IMR-90 (cell line): ENCODE measurements at regions not wholly inside any gene's neighbourhood (a gene's known extent, or its start where the extent isn't known, plus 50 kb on each side); places are given as distances from the start of the nearest gene placed in this dataset.

Source experiments
- ATAC-seq: fragments of 200-7000 bp; cut with Tn5 transposase; 2 replicates; pipeline ENCODE4 v1.9.1; 2020; ENCODE audit warnings: low read depth, mild to moderate bottlenecking, moderate library complexity
- BruUV-seq: library from RNA; stranded (reverse); fragments of 400-500 nt; replicated peaks from 2 replicates; lab custom pipeline; 2021; lab: Mats Ljungman, UMichigan
- CTCF ChIA-PET: fragments of 300-600 bp; formaldehyde crosslinking; extraction: SDS; loops from one replicate; lab custom pipeline; 2021; ENCODE audit warnings: antibody characterized with exemption; lab: Yijun Ruan, JAX
- POLR2A ChIA-PET: fragments of 300-600 bp; sonication (Branson Sonifier 250); formaldehyde crosslinking; loops from one replicate; lab custom pipeline; 2022; ENCODE audit warnings: antibody characterized with exemption; ENCODE audit not compliant: unreplicated experiment; lab: Charles Lee
- DNase-seq: peaks from one replicate; pipeline ENCODE4 v3.0.0; 2013
- H2AFZ ChIP-seq: replicated peaks from 2 replicates; pipeline ENCODE3; 2013; ENCODE audit warnings: low read length, mild to moderate bottlenecking; ENCODE audit not compliant: poor library complexity
- H2AK5ac ChIP-seq: 2 replicates; pipeline ENCODE4 v1.6.1; 2013; ENCODE audit warnings: low read depth, low read length, inconsistent platforms
- H2AK9ac ChIP-seq: replicated peaks from 2 replicates; pipeline ENCODE3; 2013; ENCODE audit warnings: mild to moderate bottlenecking, low read depth, low read length, moderate library complexity; ENCODE audit not compliant: poor library complexity
- H2BK120ac ChIP-seq: 2 replicates; pipeline ENCODE4 v1.6.1; 2013; ENCODE audit warnings: low read depth, low read length, inconsistent platforms
- H2BK15ac ChIP-seq: 3 replicates; pipeline ENCODE4 v1.6.1; 2013; ENCODE audit warnings: low read depth, low read length, inconsistent platforms
- H2BK20ac ChIP-seq: 2 replicates; pipeline ENCODE4 v1.6.1; 2013; ENCODE audit warnings: low read depth, mild to moderate bottlenecking, inconsistent platforms, low read length, moderate library complexity
- H2BK5ac ChIP-seq: 2 replicates; pipeline ENCODE4 v1.6.1; 2013; ENCODE audit warnings: mild to moderate bottlenecking, low read depth, low read length, inconsistent platforms; ENCODE audit not compliant: poor library complexity, severe bottlenecking
- H3K14ac ChIP-seq: replicated peaks from 2 replicates; pipeline ENCODE4 v1.6.1; 2013; ENCODE audit warnings: low read depth, low read length, inconsistent platforms
- H3K18ac ChIP-seq: 2 replicates; pipeline ENCODE4 v1.6.1; 2013; ENCODE audit warnings: low read depth, low read length, control low read depth
- H3K23ac ChIP-seq: 2 replicates; pipeline ENCODE4 v1.6.1; 2013; ENCODE audit warnings: low read depth, low read length, inconsistent platforms
- H3K27ac ChIP-seq: 2 replicates; pipeline ENCODE4 v1.5.1; 2013; ENCODE audit warnings: mild to moderate bottlenecking, control low read depth, low read length; ENCODE audit not compliant: insufficient read depth
- H3K27me3 ChIP-seq: 2 replicates; pipeline ENCODE4 v1.6.1; 2013; ENCODE audit warnings: low read length; ENCODE audit not compliant: control insufficient read depth, insufficient read depth
- H3K36me3 ChIP-seq: 2 replicates; pipeline ENCODE4 v1.6.1; 2013; ENCODE audit warnings: low read length, mixed read lengths; ENCODE audit not compliant: control insufficient read depth, insufficient read depth
- H3K4ac ChIP-seq: 2 replicates; pipeline ENCODE4 v1.6.1; 2013; ENCODE audit warnings: low read depth, low read length, inconsistent platforms
- H3K4me1 ChIP-seq: 2 replicates; pipeline ENCODE4 v1.6.1; 2013; ENCODE audit warnings: low read length, mixed read lengths; ENCODE audit not compliant: control insufficient read depth, insufficient read depth
- H3K4me2 ChIP-seq: 2 replicates; pipeline ENCODE4 v1.6.1; 2013; ENCODE audit warnings: low read depth, mild to moderate bottlenecking, control low read depth, low read length, moderate library complexity
- H3K4me3 ChIP-seq: 2 replicates; pipeline ENCODE4 v1.5.1; 2013; ENCODE audit warnings: low read depth, mild to moderate bottlenecking, control low read depth, low read length, moderate library complexity; ENCODE audit not compliant: insufficient read depth
- H3K56ac ChIP-seq: 2 replicates; pipeline ENCODE4 v1.6.1; 2013; ENCODE audit warnings: low read length, inconsistent platforms; ENCODE audit not compliant: insufficient read depth; ENCODE audit errors: extremely low read depth
- H3K79me1 ChIP-seq, 2 experiments: 2 replicates each; pipeline ENCODE4 v1.6.1; 2013; ENCODE audit warnings: low read length in 2 of 2, inconsistent platforms in 1 of 2, low read depth in 1 of 2
- H3K9ac ChIP-seq: 2 replicates; pipeline ENCODE4 v1.6.1; 2013; ENCODE audit warnings: low read depth, low read length, control low read depth
- H3K9me1 ChIP-seq: 2 replicates; pipeline ENCODE4 v1.6.1; 2013; ENCODE audit warnings: low read length, inconsistent platforms; ENCODE audit not compliant: insufficient read depth
- H3K9me3 ChIP-seq: 2 replicates; pipeline ENCODE4 v1.6.1; 2013; ENCODE audit warnings: low read length; ENCODE audit not compliant: control insufficient read depth, insufficient read depth
- H4K20me1 ChIP-seq: 2 replicates; pipeline ENCODE4 v1.6.1; 2013; ENCODE audit warnings: low read length, inconsistent platforms; ENCODE audit not compliant: insufficient read depth
- H4K5ac ChIP-seq: 2 replicates; pipeline ENCODE4 v1.6.1; 2013; ENCODE audit warnings: mild to moderate bottlenecking, low read depth, low read length, control low read depth
- H4K8ac ChIP-seq, 2 experiments: 2 replicates each; pipeline ENCODE4 v1.6.1; 2013; ENCODE audit warnings: low read depth in 2 of 2, low read length in 2 of 2, control low read depth in 1 of 2, inconsistent platforms in 1 of 2
- H4K91ac ChIP-seq: 2 replicates; pipeline ENCODE4 v1.6.1; 2013; ENCODE audit warnings: low read depth, low read length, inconsistent platforms; ENCODE audit not compliant: insufficient read depth
- MAFK ChIP-seq: IDR thresholded peaks from 2 replicates; pipeline ENCODE4 v1.6.1; 2012; ENCODE audit warnings: low read depth, low read length, improper control_type of control experiment
- WGBS, 2 experiments: methylation state at CpG; one replicate each; pipeline versions ENCODE4 v1.1.5 to v1.1.7; 2013; ENCODE audit warnings: missing lambda C conversion rate in 2 of 2; ENCODE audit not compliant: insufficient read length in 1 of 2; ENCODE audit errors: extremely low coverage in 2 of 2; 5-methylcytosine and 5-hydroxymethylcytosine counted together
- dilution Hi-C: fragments of 300-500 bp; cut with HindIII; formaldehyde crosslinking; loops from one replicate; pipeline ENCODE4 v1.14.3; 2018; ENCODE audit warnings: low sequenced_read_pairs; ENCODE audit not compliant: unreplicated experiment
- in situ Hi-C: fragments of 300-500 bp; cut with MboI; formaldehyde crosslinking; loops from 3 replicates; pipeline ENCODE4 v1.14.3; 2019; ENCODE audit warnings: low sequenced_read_pairs, inconsistent platforms, mixed read lengths
- intact Hi-C: fragments of 100-400 bp; cut with micrococcal nuclease; formaldehyde crosslinking; loops from 2 replicates; pipeline ENCODE4 v1.10.0; 2022
- TF ChIP-seq, protein P1 (sequence below): fragments of 150-350 bp; IDR thresholded peaks from 2 replicates; pipeline ENCODE4 v1.6.1; 2017; ENCODE audit warnings: mild to moderate bottlenecking, antibody characterized with exemption, low read length, low read depth
- TF ChIP-seq, protein P2 (sequence below): fragments of 150-350 bp; IDR thresholded peaks from 2 replicates; pipeline ENCODE4 v1.6.1; 2016; ENCODE audit warnings: low read depth, mild to moderate bottlenecking, low read length, moderate library complexity, borderline replicate concordance

DNA sequence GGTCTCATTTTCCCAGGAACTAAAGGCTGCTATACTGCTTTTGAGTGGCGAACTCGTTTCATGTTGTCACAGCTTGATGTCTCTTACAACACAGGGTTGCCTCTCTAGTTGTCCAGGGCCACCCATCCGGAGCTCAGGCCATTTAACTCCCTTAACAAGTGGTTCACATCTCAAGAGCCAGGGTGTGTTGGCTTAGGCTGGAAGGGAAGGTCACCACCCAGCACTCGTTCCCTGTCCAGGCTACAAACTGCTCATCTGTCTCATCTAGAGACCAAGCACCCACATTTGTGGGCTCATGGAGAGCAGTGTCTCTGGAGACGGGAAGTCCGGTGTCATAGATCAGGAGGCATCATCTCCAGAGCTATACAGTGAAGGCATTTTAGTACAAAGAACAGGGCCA, 106.8 kb upstream of the EXOC2 start:
- no peak overlapping the region for H3K9ac ChIP-seq
- no peak overlapping the region for H3K4ac ChIP-seq
- no peak overlapping the region for H2AK9ac ChIP-seq
- no peak overlapping the region for H3K18ac ChIP-seq
- no peak overlapping the region for H3K27ac ChIP-seq
- in situ Hi-C loops: loop anchor here (5.0 to 10.0 kb wide), 2 partner anchors 205 to 583 kb away; no protein-coding TSS in a partner anchor
- TF ChIP-seq, protein P1, sequence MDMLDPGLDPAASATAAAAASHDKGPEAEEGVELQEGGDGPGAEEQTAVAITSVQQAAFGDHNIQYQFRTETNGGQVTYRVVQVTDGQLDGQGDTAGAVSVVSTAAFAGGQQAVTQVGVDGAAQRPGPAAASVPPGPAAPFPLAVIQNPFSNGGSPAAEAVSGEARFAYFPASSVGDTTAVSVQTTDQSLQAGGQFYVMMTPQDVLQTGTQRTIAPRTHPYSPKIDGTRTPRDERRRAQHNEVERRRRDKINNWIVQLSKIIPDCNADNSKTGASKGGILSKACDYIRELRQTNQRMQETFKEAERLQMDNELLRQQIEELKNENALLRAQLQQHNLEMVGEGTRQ: no peak
- no peak for TF ChIP-seq MAFK
- TF ChIP-seq, protein P2, sequence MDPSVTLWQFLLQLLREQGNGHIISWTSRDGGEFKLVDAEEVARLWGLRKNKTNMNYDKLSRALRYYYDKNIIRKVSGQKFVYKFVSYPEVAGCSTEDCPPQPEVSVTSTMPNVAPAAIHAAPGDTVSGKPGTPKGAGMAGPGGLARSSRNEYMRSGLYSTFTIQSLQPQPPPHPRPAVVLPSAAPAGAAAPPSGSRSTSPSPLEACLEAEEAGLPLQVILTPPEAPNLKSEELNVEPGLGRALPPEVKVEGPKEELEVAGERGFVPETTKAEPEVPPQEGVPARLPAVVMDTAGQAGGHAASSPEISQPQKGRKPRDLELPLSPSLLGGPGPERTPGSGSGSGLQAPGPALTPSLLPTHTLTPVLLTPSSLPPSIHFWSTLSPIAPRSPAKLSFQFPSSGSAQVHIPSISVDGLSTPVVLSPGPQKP: no peak
- no peak overlapping the region for H2BK120ac ChIP-seq
- no peak overlapping the region for H4K8ac ChIP-seq
- H3K79me1 ChIP-seq: no peaks in the 10 kb centered on the region
- H3K36me3 ChIP-seq: no peaks in the 10 kb centered on the region
- H3K4me2 ChIP-seq: no peak overlapping the region
- intact Hi-C loops: loop anchor here (5.0 kb wide), 1 partner anchor 113 kb away; no protein-coding TSS in a partner anchor
- H4K5ac ChIP-seq: no peak overlapping the region
- H4K20me1 ChIP-seq: no peaks in the 10 kb centered on the region
- 65% methylated on average over 4 of the region's 6 CpGs; no CpG with 5 or more reads in 1 of the 2 experiments for WGBS, 2 experiments
- H3K4me3 ChIP-seq: no peak overlapping the region
- DNase-seq (no peak), ATAC-seq (no peak)
- H3K56ac ChIP-seq: no peak overlapping the region
- H2BK15ac ChIP-seq: no peak overlapping the region
- CTCF ChIA-PET: no interaction called here
- POLR2A ChIA-PET: no interaction called here
- H2BK5ac ChIP-seq: no peak overlapping the region
- no peak overlapping the region for H2AFZ ChIP-seq
- H2BK20ac ChIP-seq: no peak overlapping the region
- no peak overlapping the region for H2AK5ac ChIP-seq
- no peak overlapping the region for H4K91ac ChIP-seq
- H3K9me3 ChIP-seq: no peaks in the 10 kb centered on the region
- BruUV-seq: no TSS peak
- no peak overlapping the region for H3K14ac ChIP-seq
- no peaks in the 10 kb centered on the region for H3K9me1 ChIP-seq
- no peak overlapping the region for H3K23ac ChIP-seq
- dilution Hi-C loops: no loop called here
- peaks cover 29% of the 10 kb centered on the region for H3K27me3 ChIP-seq
- H3K4me1 ChIP-seq: no peaks in the 10 kb centered on the region
